NCI-H82 treated with DMSO at 0.1 percent for 48 hours (cell line): ENCODE measurements at regions not wholly inside any gene's neighbourhood (a gene's known extent, or its start where the extent isn't known, plus 50 kb on each side); places are given as distances from the start of the nearest gene placed in this dataset.
"Not testable (repeated sequence)": the region's sequence is repeated elsewhere in the genome, so short reads cannot be mapped to it uniquely, and the experiment has no call there.

Experiments used
- DNase-seq: peaks from one replicate; lab custom pipeline; 2025; ENCODE audit not compliant: unreplicated experiment; lab: John Stamatoyannopoulos, UW

DNA sequence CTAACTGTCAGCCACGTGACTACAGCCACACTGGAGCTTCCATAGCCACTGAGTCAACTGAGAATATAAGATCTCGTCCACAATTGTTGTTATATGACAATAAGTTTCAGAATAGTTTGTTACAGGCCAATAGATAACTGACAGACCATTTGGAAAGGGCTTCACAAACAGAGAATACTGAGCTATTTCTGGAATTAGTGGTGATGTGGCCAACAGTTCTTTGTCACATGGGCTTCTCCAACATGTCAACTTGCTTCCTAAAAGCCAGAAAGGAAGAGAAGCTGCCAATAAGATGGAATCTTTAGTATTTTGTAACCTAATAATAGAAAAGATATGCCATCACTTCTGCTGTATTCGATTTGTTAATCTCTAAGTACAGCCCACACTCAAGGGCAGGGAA lies 1220.4 kb downstream of the CDH8 start:
- no peak for DNase-seq

DNA sequence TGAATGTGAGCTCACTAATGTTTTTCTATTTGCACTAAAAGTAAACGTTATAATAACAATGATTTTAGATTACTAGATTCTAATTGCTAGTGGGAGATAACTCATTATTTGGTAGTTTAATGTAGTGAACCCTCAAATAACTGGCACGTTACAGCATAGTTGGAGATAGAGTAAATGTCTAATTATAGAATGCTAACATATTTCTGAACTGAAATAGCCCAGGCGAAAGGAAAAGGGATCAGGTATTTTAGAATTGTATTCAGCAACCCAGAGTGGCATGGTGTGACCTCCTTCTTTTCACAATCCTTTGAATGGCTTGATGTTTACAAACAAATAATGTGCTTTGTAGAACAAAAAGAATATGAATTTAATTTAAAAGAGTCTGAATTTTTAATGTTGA lies 1221.2 kb downstream of the CDH8 start:
- DNase-seq = no peak

DNA sequence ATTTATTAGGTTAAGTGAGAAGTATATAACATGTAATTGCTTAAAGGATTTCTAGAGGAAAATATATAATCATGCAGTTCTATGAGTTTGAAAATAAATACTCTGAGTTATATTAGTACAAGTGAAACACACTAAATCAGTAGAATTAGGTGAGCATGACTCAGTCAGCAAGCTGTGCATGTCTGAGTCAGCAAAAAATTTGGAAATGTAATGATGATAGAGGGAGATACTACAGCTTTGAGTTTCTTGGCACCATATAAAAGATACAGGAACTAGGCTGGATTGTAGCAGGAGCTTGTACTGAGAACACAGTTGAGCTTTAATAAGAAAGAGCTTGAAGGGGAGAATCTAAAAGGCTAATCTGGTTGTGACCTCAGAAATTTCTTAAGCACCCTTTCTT lies 1224.6 kb downstream of the CDH8 start:
- no peak for DNase-seq

DNA sequence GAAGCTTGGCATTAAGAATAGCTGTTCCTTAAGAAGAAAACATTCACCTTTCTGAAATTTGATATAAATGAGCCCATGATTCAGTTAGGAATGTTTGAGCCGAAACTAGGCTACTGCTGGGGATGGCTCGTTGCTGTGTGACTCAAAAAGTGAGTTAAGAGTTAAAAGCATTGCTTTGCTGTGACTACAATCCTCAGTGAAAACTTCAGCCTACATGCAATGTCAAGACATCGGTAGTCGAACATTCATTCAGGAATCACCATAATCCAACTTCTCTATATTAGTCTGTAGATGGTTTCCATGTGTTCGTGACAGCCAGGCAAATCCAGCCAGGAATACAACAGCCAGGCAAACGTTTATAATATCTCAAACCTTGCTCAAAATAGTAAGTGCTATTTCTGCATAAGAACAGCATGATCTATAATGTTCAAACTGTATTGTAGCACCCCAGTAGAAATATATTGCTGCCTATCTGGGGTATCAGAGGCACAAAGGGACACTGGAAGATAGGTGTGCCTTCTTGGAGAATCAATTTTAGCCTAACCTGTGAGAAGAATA lies 1225.1 kb downstream of the CDH8 start:
- no peak for DNase-seq

DNA sequence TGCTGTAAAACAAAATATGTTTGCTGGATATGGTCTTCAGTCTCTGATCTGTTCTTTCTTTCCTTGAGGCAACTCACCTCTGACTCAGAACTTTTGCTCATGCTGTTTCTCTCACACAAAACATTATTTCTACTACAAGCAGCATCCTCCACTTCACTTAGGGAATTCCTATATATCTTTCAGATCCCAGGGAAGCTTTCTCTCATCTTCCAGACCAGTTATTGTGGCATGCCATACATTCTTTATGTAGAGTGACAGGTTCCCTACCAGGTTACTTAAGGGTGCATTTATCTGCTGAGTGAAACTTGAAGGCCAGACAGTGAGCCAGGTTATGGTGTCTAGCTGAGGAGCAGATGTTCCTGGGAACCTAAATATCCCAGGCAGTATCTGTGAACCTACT lies 1226.0 kb downstream of the CDH8 start:
- no peak for DNase-seq

DNA sequence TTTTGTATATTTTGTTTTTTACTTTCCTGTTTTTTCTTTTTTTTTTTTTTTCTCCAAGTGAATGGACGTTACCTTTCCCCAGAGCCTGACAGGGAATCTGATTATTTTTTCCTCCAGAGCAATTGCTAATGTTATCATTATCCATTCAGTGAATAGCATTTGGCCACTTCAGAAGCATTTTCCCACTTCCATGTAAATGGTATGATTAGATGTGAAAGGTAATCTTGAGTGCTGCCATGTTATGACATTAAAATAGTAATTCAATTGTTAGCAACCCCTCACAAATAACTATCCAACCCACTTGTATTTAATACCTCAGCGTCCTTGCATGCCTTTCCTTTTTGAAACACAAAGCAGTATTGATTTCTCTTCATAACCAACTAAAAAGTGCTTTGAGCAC lies 1243.8 kb downstream of the CDH8 start:
- no peak for DNase-seq

DNA sequence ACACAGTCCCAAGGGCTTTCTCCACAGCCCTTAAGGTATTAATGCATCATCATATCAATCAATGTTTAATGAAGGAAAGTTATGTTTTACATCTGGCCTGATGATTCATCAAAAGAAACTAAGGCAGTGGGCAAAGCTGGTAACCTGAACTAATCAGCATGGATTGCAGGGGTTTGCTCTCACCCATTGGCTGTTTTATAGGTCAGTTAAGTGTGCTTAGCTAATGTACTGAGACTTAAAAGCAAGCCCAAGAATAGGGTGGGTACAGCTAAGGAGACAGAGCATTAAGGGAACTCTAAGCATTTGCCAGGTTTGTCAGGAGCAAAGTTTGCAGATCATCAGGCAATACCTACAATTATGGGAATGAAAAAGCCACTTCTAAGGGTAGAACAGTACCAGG lies 1247.6 kb downstream of the CDH8 start:
- no peak for DNase-seq

DNA sequence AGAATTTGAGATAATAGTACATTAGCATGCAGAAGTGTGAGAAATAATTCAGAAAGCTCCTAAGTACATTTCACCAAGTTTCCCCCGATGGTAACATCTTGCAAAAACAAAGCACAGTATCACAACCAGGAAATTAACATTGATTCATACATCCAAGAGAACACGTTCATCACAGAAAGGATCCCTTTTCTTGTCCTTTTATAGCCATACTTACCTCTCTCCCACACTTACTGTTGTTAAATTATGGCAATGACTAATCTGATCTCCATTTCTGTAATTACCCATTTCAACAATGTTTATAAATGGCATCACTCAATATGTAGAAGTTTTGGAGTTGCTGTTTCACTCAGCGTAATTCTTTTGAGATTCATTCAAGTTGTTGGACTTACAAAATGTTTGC lies 1260.0 kb downstream of the CDH8 start:
- DNase-seq = no peak

DNA sequence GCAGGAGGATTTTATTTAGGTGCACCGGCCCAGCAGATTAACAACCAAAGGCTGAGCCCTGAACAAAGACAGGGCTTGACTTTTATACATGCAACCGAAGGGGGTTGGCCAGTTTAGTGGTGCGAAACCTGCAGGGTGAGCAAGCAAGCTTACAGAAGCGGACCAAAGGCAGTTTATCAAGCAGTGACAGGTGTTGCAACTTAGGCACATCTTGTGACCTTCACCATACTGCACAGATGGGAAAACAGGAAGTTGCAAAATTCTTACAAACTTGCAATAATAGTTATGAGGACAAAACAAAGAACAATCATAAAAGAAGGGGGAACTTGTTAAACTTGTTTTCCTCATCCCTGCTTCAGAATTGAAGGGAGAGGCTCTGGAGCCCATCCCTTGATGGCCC lies 1265.1 kb downstream of the CDH8 start:
- DNase-seq = no peak

DNA sequence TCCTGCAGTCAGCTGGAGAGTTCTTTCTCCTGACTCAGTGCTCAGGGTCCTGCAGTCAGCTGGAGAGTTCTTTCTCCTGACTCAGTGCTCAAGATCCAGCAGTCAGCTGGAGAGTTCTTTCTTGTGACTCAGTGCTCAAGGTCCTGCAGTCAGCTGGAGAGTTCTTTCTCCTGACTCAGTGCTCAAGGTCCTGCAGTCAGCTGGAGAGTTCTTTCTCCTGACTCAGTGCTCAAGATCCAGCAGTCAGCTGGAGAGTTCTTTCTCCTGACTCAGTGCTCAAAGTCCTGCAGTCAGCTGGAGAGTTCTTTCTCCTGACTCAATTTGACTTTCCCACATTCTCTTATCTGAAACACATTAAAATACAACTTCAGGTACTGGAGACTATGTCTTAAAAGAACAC lies 1265.9 kb downstream of the CDH8 start:
- not testable (repeated sequence) for DNase-seq

DNA sequence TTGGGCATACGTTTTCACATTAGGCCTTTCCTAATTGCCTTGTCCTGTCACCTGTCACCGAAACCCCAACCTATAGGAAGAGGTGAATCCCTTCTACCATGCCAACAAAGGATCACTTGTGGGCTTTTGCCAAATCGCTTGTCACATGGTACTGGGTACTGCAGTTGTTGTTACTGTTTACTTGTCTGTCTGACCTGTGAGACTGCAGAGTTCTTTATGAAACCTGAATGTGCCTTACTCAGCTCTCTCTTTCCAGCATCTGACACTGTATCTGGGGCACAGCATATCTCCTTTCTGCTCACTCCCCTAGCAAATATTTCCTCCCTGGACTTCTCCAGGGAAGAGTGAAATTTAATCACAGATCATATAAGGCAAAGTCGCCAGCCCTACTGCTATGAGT lies 1272.4 kb downstream of the CDH8 start:
- no peak for DNase-seq

DNA sequence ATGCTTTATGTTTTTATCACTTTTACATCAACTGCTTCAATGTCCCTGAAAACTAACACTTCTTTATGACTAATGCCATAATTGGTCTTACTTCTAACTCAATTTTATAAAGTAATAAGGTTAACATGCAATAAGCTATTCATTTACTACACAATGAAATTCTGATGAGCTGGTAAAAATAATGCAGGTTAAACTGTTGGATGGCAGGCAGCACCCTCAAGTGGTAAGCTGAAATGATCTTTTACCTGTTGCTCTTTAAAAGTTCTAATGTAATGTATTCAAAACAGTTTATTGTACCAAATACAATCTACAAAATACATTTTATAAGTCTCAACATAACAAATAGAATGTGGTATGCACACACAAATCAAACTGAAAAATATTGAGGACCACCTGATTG lies 1280.3 kb downstream of the CDH8 start:
- DNase-seq = no peak

DNA sequence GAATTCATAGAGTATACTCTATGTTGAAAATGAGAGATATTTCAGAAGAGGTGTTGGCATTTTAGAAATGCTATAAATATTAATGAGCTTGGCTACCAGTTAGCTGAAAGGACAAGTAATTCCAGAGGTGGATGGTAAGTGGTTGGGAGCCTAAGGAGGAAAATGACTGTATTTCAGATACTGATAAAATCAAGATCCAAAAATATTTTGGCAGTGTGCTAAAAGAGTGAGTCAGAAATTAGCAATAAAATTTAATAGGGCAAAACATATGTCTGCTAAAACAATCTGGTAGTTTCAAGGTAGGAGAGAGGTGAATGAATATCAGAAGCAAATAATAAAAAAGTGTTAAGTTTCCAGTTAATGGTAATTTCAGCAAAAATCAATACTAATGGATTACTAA lies 1287.9 kb downstream of the CDH8 start:
- no peak for DNase-seq

DNA sequence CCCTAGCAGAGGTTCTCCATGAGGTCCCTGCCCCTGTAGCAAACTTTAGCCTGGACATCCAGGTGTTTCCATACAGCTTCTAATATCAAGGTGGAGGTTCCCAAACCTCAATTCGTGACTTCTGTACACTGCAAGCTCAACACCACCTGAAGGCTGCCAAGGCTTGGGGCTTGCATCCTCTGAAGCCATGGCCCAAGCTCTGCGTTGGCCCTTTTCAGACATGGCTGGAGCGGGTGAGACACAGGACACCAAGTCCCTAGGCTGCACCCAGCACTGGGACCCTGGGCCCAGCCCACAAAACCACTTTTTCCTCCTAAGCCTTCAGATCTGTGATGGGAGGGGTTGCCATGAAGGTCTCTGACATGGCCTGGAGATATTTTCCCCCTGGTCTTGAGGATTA lies 1292.0 kb downstream of the CDH8 start:
- no peak for DNase-seq

DNA sequence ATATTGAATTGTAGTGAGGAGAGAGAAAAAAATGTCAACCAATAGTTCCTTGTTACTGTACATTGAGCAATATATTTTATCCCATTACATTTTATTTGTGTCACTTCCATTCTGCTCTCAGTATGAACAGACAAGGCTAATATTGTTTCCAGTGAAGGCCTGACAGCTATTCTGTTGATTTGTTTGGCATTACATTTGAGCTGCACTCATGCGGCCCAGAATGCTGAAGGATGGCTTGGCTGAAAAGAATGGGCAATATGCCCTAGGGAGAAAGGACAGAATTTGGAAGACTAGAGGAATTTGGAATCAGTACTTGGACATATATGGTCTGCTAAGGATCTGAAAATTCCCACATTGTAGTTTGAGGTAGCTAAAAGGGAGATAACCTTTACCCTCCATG lies 1294.4 kb downstream of the CDH8 start:
- no peak for DNase-seq

DNA sequence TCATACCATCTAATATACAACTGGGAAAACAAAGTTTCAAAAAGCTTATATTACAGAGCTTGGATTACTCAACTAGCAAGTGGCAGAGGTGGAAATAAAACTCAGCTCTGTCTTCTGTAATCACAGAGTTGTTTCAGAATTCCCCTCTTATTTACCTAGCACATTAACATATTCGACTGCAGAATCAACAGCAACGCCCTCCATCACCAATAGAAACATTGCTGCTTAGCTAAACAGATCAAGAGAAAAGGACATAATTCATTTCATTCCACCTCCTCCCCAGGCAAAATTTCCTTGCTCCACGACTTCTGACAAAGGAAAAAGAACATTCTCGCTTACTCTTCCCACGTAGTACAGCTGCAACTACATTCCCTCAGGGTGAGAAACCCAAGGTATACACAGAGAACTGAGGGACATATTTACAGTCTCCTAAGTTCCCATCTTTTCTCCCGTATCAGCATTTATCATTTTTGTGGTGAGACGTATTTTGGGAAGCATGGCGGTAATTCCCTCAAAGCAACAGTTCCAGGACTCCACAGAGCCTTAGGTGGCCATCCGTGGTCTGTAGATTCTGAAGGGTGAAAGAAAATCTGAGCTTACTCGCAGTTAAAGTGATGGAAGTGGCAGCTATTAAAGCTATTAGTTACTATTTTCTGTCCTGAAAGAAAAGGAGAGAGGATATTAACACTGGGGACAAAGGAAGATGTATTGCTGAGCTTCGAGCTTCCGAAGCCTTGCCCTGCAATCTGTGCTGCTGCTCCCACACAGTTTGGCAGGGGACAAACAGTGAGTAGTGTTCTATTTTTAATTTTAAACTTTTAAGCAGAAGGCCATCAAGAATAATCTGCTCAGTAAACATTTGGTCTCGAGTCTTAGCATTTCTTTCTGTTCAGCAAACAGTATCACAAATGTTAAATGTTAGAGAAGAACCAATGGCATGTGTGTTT lies 1296.2 kb downstream of the CDH8 start:
- no peak for DNase-seq

DNA sequence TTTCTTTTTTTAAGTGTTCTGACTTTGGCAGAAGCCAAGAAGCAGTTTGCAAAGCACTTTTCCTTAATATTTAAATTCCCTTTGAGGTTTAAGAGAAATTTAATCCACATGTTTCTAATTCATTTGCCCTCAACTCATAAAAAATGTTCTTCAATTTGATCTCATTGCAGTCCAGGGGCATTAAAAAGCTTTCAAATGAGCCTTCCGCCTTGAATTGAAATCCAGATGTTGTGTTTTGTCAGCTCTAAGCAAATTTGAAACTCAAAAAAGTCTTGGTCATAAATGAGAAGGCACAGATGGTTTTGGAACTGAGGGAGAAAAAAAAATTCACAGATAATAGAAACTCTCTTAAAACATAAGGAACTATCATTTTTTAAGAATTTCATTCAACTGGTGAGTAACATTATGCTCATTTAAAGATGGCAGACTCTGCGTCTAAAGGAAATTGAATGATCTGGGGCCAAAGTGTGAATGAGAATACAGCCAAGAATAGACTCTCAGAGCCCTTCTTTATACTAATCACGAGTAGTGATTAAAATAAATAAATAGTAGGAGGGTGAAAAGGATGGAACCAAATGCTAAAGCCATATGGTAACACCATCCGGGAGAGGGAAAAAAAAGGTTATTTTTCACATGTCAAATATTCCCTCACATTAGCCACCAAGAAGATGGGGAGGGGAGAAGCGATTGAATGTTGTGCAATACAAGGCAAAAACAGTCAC lies 1304.7 kb downstream of the CDH8 start:
- DNase-seq = no peak

DNA sequence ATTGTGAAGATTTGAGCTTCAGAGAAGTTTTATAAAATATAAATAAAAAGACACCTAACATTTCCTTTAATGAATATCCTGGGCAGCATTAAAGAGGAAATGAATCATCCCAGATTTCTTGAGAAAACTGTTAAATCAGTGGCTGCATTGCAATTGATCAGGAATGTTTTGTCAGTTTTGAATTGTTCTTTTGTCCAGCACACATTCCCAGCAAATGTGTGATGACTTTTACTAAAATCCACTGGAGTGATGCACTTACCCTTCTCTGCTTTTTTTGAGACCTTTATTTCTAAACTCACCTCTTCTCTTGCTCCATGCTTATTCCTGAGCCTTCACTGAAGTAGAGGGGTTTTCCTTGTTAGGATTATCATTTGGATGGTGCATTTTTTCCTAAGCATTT lies 1307.2 kb downstream of the CDH8 start:
- DNase-seq = no peak

DNA sequence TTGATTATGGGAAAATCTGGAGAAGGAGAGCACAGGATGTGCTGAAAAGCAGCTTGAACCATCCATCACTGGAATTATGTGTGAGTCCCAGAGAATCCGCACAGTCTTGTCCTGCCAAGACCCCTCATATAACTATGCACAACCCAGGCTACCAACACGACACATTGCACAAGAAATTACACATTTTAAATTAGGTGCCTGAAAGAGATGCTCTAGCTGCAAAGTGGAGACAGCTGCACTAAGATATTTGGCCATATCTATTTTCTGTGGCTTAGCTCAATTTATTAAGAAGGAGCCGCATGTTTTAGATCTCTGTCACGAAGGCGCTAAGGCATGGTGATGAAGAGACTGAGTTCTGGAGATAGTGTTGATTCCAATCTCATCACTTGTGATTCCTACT lies 1308.4 kb downstream of the CDH8 start:
- DNase-seq = no peak

DNA sequence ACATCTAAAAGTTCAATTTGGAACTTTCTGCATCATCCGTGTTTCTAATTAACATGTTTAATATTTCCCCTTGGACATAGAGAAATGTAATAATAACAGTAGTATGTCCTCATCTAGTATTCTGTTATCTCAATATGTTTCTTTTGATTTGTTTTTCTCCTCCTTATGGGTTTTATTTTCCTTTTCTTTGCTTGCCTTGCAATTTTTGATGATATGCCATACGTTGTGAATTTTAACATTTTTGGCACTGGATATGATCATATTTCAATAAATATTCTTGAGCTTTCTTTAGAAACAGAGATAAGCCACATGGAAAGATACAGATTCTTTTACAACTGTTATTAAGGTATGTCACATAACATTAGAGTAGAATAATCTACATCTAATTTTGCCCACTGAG lies 1316.2 kb downstream of the CDH8 start:
- no peak for DNase-seq

DNA sequence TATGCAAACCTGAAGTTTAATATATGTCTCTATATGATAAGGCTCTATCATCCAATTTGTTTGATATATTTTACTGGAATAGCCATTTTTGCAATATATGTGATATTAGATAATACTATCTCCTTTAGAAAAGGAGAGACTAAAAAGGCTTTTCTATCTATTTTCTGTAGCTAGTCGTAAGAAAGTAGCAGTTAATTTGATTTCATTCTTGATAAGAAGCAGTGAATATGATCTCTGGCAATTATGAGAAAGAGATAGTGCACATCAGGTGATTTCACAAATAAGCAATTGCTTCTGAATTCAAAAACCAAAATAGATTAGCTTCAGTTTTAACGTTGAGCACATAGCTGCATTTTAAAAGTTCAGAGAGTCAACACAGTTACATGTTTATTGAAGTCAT lies 1318.4 kb downstream of the CDH8 start:
- no peak for DNase-seq

DNA sequence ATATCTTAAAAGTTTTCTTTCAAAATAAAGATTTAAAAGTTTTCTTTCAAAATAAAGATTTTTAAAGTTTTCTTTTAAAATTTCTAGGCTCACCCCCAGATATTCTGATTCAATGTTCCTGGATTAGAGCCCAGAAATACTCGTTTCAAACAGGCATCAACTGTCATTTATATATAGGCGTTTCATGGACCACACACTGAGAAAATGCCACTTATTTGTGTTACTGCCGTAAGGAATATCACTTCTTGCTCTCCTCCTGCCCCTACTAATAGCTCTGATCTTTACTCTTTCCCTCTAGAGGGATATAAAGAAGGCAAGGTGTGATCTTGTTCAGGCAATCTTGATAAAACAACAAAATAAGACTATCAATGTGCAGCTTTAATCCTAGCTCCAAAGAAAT lies 1324.1 kb downstream of the CDH8 start:
- no peak for DNase-seq
